Esophagus muscularis mucosa (tissue), 4 donors: ENCODE measurements at regions not wholly inside any gene's neighbourhood (a gene's known extent, or its start where the extent isn't known, plus 50 kb on each side); places are given as distances from the start of the nearest gene placed in this dataset.

Experiments used
- DNase-seq: peaks from one replicate; pipeline ENCODE4 v3.0.0-alpha.2; 2017; ENCODE audit errors: extremely low spot score
- H3K27ac ChIP-seq, 4 donors: fragments of 200-600 bp; sonication (generic); replicated peaks in 1 of 4; 1 replicate in 3 of 4; 2 replicates in 1 of 4; pipeline ENCODE4 v1.5.1; 2016 to 2019; ENCODE audit warnings: mild to moderate bottlenecking in 1 of 4
- H3K27me3 ChIP-seq, 4 donors: fragments of 200-600 bp; sonication (generic); one replicate each; pipeline versions ENCODE4 v1.5.1 to v1.6.0; 2016 to 2019
- H3K36me3 ChIP-seq, 4 donors: fragments of 200-600 bp; sonication (generic); one replicate each; pipeline ENCODE4 v1.5.1; 2016 to 2019
- H3K4me1 ChIP-seq, 4 donors: fragments of 200-600 bp; sonication (generic); one replicate each; pipeline ENCODE4 v1.5.1; 2016 to 2019
- H3K4me3 ChIP-seq, 4 donors: fragments of 200-600 bp; sonication (generic); 1 replicate in 2 of 4; 2 replicates in 2 of 4; pipeline ENCODE4 v1.5.1; 2016 to 2019; ENCODE audit warnings: mild to moderate bottlenecking in 4 of 4, moderate library complexity in 1 of 4
- H3K9me3 ChIP-seq, 4 donors: fragments of 200-600 bp; sonication (generic); 1 replicate in 3 of 4; 2 replicates in 1 of 4; pipeline ENCODE4 v1.5.1; 2016 to 2019
- CTCF ChIP-seq, 3 experiments: fragments of 200-600 bp in 2 of 3; fragments of 450-650 bp in 1 of 3; sonication (generic) in 2 of 3; IDR thresholded peaks; one replicate each; pipeline ENCODE4 v1.5.1; 2017 to 2019; ENCODE audit warnings: antibody characterized with exemption in 3 of 3, mild to moderate bottlenecking in 2 of 3, moderate library complexity in 1 of 3
- EP300 ChIP-seq: sonication (generic); formaldehyde crosslinking; IDR thresholded peaks from one replicate; pipeline ENCODE4 v1.6.1; 2017; ENCODE audit warnings: antibody characterized with exemption
- POLR2A ChIP-seq: fragments of 450-650 bp; IDR thresholded peaks from one replicate; pipeline ENCODE4 v1.6.1; 2017; ENCODE audit warnings: antibody characterized with exemption, moderate library complexity, mild to moderate bottlenecking, low read depth
- POLR2AphosphoS5 ChIP-seq, 2 donors: sonication (generic); formaldehyde crosslinking; IDR thresholded peaks; one replicate each; pipeline ENCODE4 v1.6.1; 2017; ENCODE audit warnings: antibody characterized with exemption in 2 of 2
- WGBS: methylation state at CpG from one replicate; pipeline ENCODE4 v1.1.5; 2018; 5-methylcytosine and 5-hydroxymethylcytosine counted together
- intact Hi-C: fragments of 100-400 bp; cut with DNase I; formaldehyde crosslinking; loops from one replicate; pipeline ENCODE4 v1.15.1; 2023

DNA sequence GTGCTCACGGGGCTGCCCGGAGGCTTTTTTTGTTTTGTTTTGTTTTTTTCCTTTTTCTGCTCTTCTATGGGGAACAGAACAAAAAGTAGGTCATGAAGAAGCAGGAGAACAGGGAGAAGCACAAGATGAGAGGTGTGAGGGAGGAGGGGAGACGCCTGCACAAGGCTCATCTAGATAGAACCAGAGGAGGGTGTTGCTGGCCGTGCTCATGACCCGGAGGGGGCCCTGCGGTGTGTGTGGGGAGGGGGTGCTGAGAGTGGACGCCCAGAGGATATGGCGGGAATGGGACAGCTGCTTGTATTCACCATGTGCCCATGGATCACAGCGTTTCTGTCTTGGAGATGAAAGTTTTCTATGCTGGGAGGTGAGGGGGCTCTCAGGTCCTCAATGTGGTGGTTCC, 183.7 kb downstream of the FOXL1 start:
- Histone ChIP-seq H3K27me3 (peaks cover 0 to 100% (median 14%) of the 10 kb centered on the region in 4 donors), H3K27ac (no peak overlapping the region), H3K4me3 (no peak overlapping the region), H3K36me3 (no peaks in the 10 kb centered on the region), H3K4me1 (peaks cover 9 to 16% (median 11%) of the 10 kb centered on the region in 4 donors), H3K9me3 (peaks cover 0 to 6% (median 3%) of the 10 kb centered on the region in 4 donors)
- 48% methylated on average over 9 of the region's 9 CpGs for WGBS
- TF ChIP-seq EP300 (no peak), POLR2AphosphoS5 (IDR thresholded peaks at IDR 0.05) (no peak), CTCF (IDR thresholded peaks at IDR 0.05) (no peak), POLR2A (no peak)
- DNase-seq, result no peak
- intact Hi-C loops, result no loop called here

DNA sequence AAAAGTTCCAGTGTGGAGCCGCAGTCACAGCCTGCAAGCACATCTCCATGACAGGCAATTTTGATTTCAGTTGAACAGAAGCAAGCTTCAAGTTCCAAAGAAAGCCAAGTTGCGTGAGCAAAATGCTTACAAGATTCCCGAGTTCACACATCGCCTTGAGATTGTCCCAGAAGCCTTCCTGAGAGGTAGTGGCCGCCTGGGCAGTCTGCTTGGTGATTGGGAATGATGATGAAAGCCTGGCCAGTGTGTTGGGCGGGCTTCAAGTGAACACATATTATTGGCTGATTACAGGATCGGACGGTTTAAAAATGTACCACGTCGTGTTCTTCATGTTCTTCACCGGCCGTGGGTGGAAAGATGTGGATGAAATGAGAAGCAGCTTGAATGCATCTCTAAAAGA, 185.5 kb downstream of the FOXL1 start:
- H3K4me3 ChIP-seq, result no peak overlapping the region
- H3K4me1 ChIP-seq, result peaks cover 9 to 16% (median 11%) of the 10 kb centered on the region in 4 donors
- no peak for DNase-seq
- peaks cover 0 to 6% (median 3%) of the 10 kb centered on the region in 4 donors for H3K9me3 ChIP-seq
- TF ChIP-seq POLR2A (no peak), POLR2AphosphoS5 (IDR thresholded peaks at IDR 0.05) (no peak), CTCF (IDR thresholded peaks at IDR 0.05) (no peak)
- H3K36me3 ChIP-seq, result no peaks in the 10 kb centered on the region
- intact Hi-C loops, result no loop called here
- no peak overlapping the region for H3K27ac ChIP-seq
- 84% methylated on average over 12 of the region's 12 CpGs for WGBS
- peaks cover 0 to 100% (median 10%) of the 10 kb centered on the region in 4 donors for H3K27me3 ChIP-seq

DNA sequence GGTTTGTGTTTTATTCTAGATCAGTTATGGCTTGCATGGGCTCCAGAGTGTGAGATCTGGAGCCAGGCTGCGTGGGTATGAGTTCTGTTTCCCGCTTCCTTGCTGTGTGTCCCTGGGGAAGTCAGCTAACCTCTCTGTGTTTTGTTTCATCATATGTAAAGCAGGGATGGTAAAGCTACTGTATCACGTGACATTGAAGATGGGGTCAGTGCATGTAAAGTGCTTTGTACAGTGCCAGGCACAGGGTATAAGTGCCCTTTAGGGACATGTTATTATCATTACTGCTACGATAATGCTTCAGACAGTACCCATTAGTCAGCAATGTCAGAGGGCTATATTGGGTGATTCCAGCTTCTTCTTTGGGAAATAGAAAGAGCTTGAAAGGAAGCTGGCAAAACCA, 186.2 kb downstream of the FOXL1 start:
- peaks cover 9 to 16% (median 11%) of the 10 kb centered on the region in 4 donors for H3K4me1 ChIP-seq
- no peak for DNase-seq
- H3K9me3 ChIP-seq, result peaks cover 0 to 6% (median 3%) of the 10 kb centered on the region in 4 donors
- no peaks in the 10 kb centered on the region for H3K36me3 ChIP-seq
- H3K27ac ChIP-seq, result no peak overlapping the region
- no peak for TF ChIP-seq POLR2AphosphoS5 (IDR thresholded peaks at IDR 0.05)
- TF ChIP-seq CTCF (IDR thresholded peaks at IDR 0.05), result no peak
- TF ChIP-seq POLR2A, result no peak
- no peak for TF ChIP-seq EP300
- peaks cover 0 to 100% (median 7%) of the 10 kb centered on the region in 4 donors for H3K27me3 ChIP-seq
- H3K4me3 ChIP-seq, result no peak overlapping the region
- 84% methylated on average over 4 of the region's 4 CpGs for WGBS
- intact Hi-C loops, result no loop called here

DNA sequence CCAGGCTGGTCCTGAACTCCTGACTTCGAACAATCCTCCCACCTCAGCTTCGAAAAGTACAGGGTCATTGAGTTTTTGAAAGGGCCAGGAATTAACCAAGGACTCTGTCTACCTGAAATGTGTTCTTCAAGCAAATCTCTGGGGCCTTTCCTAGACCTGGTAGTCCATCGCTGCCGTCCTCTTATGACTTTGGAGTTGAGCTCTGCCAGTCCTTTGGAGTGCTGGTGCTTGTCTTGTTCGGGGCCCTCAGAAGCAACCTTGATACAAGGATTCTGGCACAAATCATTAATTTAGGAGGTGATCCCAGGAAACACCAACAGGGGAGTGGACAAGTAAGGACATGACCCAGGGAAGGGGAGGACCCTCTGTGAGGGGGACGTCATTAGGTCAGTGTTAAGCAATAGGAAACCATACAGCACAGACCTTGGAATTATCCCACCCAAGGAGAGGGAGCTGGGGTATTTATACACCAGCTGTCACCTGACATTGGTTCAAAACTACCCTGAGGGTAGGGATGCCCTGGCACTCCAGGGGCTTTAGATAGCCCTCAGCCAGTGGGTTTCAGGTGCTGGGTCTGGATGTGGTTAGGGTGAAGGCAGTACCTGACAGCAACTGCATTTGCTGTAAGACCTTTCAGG, 187.2 kb downstream of the FOXL1 start:
- Histone ChIP-seq H3K36me3 (no peaks in the 10 kb centered on the region), H3K4me1 (peaks cover 9 to 16% (median 11%) of the 10 kb centered on the region in 4 donors), H3K4me3 (no peak overlapping the region), H3K9me3 (peaks cover 0 to 6% (median 3%) of the 10 kb centered on the region in 4 donors), H3K27me3 (peaks cover 0 to 100% (median 4%) of the 10 kb centered on the region in 4 donors), H3K27ac (no peak overlapping the region)
- TF ChIP-seq POLR2AphosphoS5 (IDR thresholded peaks at IDR 0.05) (no peak), POLR2A (no peak), EP300 (no peak)
- 86% methylated on average over 6 of the region's 6 CpGs for WGBS
- DNase-seq, result no peak
- intact Hi-C loops, result no loop called here

DNA sequence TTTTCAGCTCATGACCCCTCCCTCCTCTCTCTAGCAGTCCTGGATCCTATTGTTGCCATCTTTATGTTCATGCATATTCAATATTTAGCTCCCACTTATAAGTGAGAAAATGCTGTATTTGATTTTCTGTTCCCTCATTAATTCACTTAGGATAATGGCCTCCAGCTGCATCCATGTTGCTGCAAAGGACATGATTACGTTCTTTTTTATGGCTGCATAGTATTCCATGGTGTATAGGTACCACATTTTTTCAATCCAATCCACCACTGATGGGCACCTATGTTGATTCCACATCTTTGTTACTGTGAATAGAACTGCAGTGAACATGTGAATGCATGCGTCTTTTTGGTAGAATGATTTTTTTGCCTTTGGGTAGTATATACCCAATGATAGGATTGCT, 188.4 kb downstream of the FOXL1 start:
- intact Hi-C loops, result no loop called here
- WGBS, result 90% methylated on average over 2 of the region's 2 CpGs
- peaks cover 0 to 99% (median 0%) of the 10 kb centered on the region in 4 donors for H3K27me3 ChIP-seq

More for the DNA sequence above, 188.4 kb downstream of the FOXL1 start:
- H3K36me3 ChIP-seq, result no peaks in the 10 kb centered on the region
- DNase-seq, result no peak
- no peak overlapping the region for H3K4me3 ChIP-seq
- no peak for TF ChIP-seq CTCF (IDR thresholded peaks at IDR 0.05)
- TF ChIP-seq POLR2AphosphoS5 (IDR thresholded peaks at IDR 0.05), result no peak
- no peak for TF ChIP-seq POLR2A
- TF ChIP-seq EP300, result no peak
- H3K4me1 ChIP-seq, result peaks cover 0 to 6% (median 4%) of the 10 kb centered on the region in 4 donors
- H3K27ac ChIP-seq, result no peak overlapping the region
- peaks cover 0 to 6% (median 3%) of the 10 kb centered on the region in 4 donors for H3K9me3 ChIP-seq
